ENCODE measurements at regions not wholly inside any gene's neighbourhood (a gene's known extent, or its start where the extent isn't known, plus 50 kb on each side); places are given as distances from the start of the nearest gene placed in this dataset.

- no peak overlapping the region for H3K27ac ChIP-seq (ENCODE audit: low read depth)
- H3K4me3 Mint-ChIP-seq: no peak overlapping the region
- H3K4me1 ChIP-seq (ENCODE audit: insufficient read depth): no peaks in the 10 kb centered on the region
- DNase-seq (ENCODE audit: low spot score) (no peak), ATAC-seq (no peak)
- no peaks in the 10 kb centered on the region for H3K9me3 Mint-ChIP-seq
- no peaks in the 10 kb centered on the region for H3K27me3 Mint-ChIP-seq (ENCODE audit: insufficient read depth, low read depth, poor library complexity)
- no peaks in the 10 kb centered on the region for H3K36me3 ChIP-seq (ENCODE audit: insufficient read depth)
- no peaks in the 10 kb centered on the region for H3K27me3 ChIP-seq (ENCODE audit: insufficient read depth)
- H4K20me1 ChIP-seq (replicated peaks; ENCODE audit: insufficient read depth): no peaks in the 10 kb centered on the region
- no peak overlapping the region for H3K4me3 ChIP-seq
- H3K27ac Mint-ChIP-seq: no peak overlapping the region
- peak overlapping the region; percentile 8; the same call in 1 of the 2 replicates for H2AFZ ChIP-seq
- no peak overlapping the region for H3K4me2 ChIP-seq
- H3K36me3 Mint-ChIP-seq (ENCODE audit: low read depth): no peaks in the 10 kb centered on the region
- peaks cover 4% of the 10 kb centered on the region; the same call in 1 of the 3 replicates for H3K4me1 Mint-ChIP-seq
- TF ChIP-seq EZH2 (IDR thresholded peaks at IDR 0.05; ENCODE audit: low read depth, unreplicated experiment) (no peak), ZNF114 (CRISPR knock-in tag; IDR thresholded peaks at IDR 0.05) (no peak), CREB1 (CRISPR knock-in tag; IDR thresholded peaks at IDR 0.05; ENCODE audit: low read depth) (no peak), EZH2phosphoT487 (IDR thresholded peaks at IDR 0.05; ENCODE audit: unreplicated experiment) (no peak)
- no peaks in the 10 kb centered on the region for H3K79me2 ChIP-seq (replicated peaks; ENCODE audit: insufficient read depth)
- H3F3A ChIP-seq (replicated peaks; ENCODE audit: low read depth): no peaks in the 10 kb centered on the region
- no peaks in the 10 kb centered on the region for H3K9me2 ChIP-seq (ENCODE audit: insufficient read depth)
Measured at GRCh38 chr17:59513934-59514841, 51.2 kb upstream of the DHX40 start.
